ENCODE measurements at regions not wholly inside any gene's neighbourhood (a gene's known extent, or its start where the extent isn't known, plus 50 kb on each side); places are given as distances from the start of the nearest gene placed in this dataset.

DNA sequence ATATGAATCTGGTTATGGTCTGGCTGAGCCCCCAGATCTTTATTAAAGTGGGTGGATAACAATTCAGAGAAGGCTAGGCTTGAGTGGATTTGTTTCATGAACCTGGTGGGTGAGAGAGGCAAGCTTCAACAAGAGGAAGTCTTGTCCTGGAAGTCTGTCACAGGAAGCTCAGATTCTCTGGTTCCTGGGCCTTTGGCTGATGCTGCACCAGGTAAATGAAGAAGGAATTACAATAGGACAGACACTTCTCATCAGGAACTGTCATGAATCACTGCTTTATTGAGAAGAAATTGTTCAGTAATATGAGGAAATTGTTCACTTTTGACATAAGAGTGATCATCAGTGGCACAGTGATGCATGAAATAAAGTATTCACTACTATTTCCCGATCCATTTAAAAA is 167.6 kb upstream of the ELL2 start:
- H3K27me3 Mint-ChIP-seq (ENCODE audit: insufficient read depth) = no peaks in the 10 kb centered on the region
- H3K27ac Mint-ChIP-seq = no peak overlapping the region
- no peaks in the 10 kb centered on the region for H3K36me3 Mint-ChIP-seq (ENCODE audit: low read depth)
- TF ChIP-seq CTCF (conservative IDR thresholded peaks at IDR 0.05) = no peak
- Histone ChIP-seq H3K4me3 (ENCODE audit: low read length) (no peak overlapping the region), H3K36me3 (ENCODE audit: control insufficient read depth, insufficient read depth, low read length) (no peaks in the 10 kb centered on the region), H3K4me1 (ENCODE audit: control insufficient read depth, insufficient read depth, low read length) (peaks cover 6% of the 10 kb centered on the region), H3K27ac (ENCODE audit: low read depth, low read length) (no peak overlapping the region), H3K9me3 (ENCODE audit: control insufficient read depth, low read length) (no peaks in the 10 kb centered on the region), H3K9ac (ENCODE audit: extremely low read depth, low read length, poor library complexity, severe bottlenecking) (no peak overlapping the region), H3K27me3 (ENCODE audit: control insufficient read depth, insufficient read depth, low read length, poor library complexity, severe bottlenecking) (no peaks in the 10 kb centered on the region)
- no peaks in the 10 kb centered on the region for H3K9me3 Mint-ChIP-seq
- WGBS, 2 experiments (ENCODE audit: insufficient coverage in 1 of 2, insufficient read length in 1 of 2) = no CpG with 5 or more reads among the region's 1 CpG
- no peak overlapping the region for H3K4me3 Mint-ChIP-seq
- H3K4me1 Mint-ChIP-seq = peaks cover 25% of the 10 kb centered on the region
- DNase-seq = no peak

- no peak overlapping the region for H3K27ac ChIP-seq (ENCODE audit: low read depth, low read length)
- H3K4me1 ChIP-seq (ENCODE audit: control insufficient read depth, insufficient read depth, low read length) = peaks cover 6% of the 10 kb centered on the region
- Mint-ChIP-seq H3K4me1 (peaks cover 29% of the 10 kb centered on the region), H3K9me3 (no peaks in the 10 kb centered on the region), H3K27ac (no peak overlapping the region), H3K27me3 (ENCODE audit: insufficient read depth) (no peaks in the 10 kb centered on the region), H3K4me3 (no peak overlapping the region), H3K36me3 (ENCODE audit: low read depth) (no peaks in the 10 kb centered on the region)
- 93% methylated on average over 6 of the region's 6 CpGs; no CpG with 5 or more reads in 1 of the 2 experiments for WGBS, 2 experiments (ENCODE audit: insufficient coverage in 1 of 2, insufficient read length in 1 of 2)
- H3K36me3 ChIP-seq (ENCODE audit: control insufficient read depth, insufficient read depth, low read length) = no peaks in the 10 kb centered on the region
- no peak for TF ChIP-seq CTCF (conservative IDR thresholded peaks at IDR 0.05)
- H3K4me3 ChIP-seq (ENCODE audit: low read length) = no peak overlapping the region
- no peak for DNase-seq
- no peak overlapping the region for H3K9ac ChIP-seq (ENCODE audit: extremely low read depth, low read length, poor library complexity, severe bottlenecking)
- H3K27me3 ChIP-seq (ENCODE audit: control insufficient read depth, insufficient read depth, low read length, poor library complexity, severe bottlenecking) = no peaks in the 10 kb centered on the region
- no peaks in the 10 kb centered on the region for H3K9me3 ChIP-seq (ENCODE audit: control insufficient read depth, low read length)
Observed at GRCh38 chr5:96128204-96128864, 166.7 kb upstream of the ELL2 start.

DNA sequence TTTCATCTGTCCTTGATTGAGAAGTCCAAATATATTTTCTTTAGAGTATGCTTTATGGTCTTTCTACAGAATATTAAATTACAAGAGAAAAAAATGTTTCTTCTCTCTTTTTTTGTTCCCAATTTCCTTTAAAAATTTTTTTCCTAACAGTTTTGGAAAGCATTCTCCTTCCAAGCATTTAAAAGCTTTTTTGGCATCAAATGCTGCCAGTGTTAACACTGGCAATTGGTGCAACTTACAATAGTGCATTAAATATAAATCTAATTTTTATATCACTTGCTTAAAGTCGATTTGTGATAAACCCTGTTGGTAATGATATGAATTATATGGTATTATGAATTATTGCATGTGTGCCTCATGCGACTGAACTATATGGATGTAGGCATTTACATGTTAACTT is 165.9 kb upstream of the ELL2 start:
- peaks cover 32% of the 10 kb centered on the region for H3K4me1 Mint-ChIP-seq
- no peaks in the 10 kb centered on the region for H3K36me3 Mint-ChIP-seq (ENCODE audit: low read depth)
- Histone ChIP-seq H3K9ac (ENCODE audit: extremely low read depth, low read length, poor library complexity, severe bottlenecking) (no peak overlapping the region), H3K36me3 (ENCODE audit: control insufficient read depth, insufficient read depth, low read length) (no peaks in the 10 kb centered on the region), H3K4me1 (ENCODE audit: control insufficient read depth, insufficient read depth, low read length) (peaks cover 6% of the 10 kb centered on the region), H3K27me3 (ENCODE audit: control insufficient read depth, insufficient read depth, low read length, poor library complexity, severe bottlenecking) (no peaks in the 10 kb centered on the region), H3K9me3 (ENCODE audit: control insufficient read depth, low read length) (no peaks in the 10 kb centered on the region), H3K4me3 (ENCODE audit: low read length) (no peak overlapping the region), H3K27ac (ENCODE audit: low read depth, low read length) (no peak overlapping the region)
- DNase-seq = no peak
- H3K27ac Mint-ChIP-seq = no peak overlapping the region
- no peaks in the 10 kb centered on the region for H3K27me3 Mint-ChIP-seq (ENCODE audit: insufficient read depth)
- 80 to 83% methylated on average over 1 to 2 of the region's 2 CpGs for WGBS, 2 experiments (ENCODE audit: insufficient coverage in 1 of 2, insufficient read length in 1 of 2)
- no peak for TF ChIP-seq CTCF (conservative IDR thresholded peaks at IDR 0.05)
- H3K4me3 Mint-ChIP-seq = no peak overlapping the region
- no peaks in the 10 kb centered on the region for H3K9me3 Mint-ChIP-seq
